DMS153 treated with DMSO at 0.1 percent for 48 hours (cell line): ENCODE measurements at regions not wholly inside any gene's neighbourhood (a gene's known extent, or its start where the extent isn't known, plus 50 kb on each side); places are given as distances from the start of the nearest gene placed in this dataset.

ENCODE experiments used
- DNase-seq: peaks from one replicate; lab custom pipeline; 2025; ENCODE audit not compliant: unreplicated experiment; lab: John Stamatoyannopoulos, UW

DNA sequence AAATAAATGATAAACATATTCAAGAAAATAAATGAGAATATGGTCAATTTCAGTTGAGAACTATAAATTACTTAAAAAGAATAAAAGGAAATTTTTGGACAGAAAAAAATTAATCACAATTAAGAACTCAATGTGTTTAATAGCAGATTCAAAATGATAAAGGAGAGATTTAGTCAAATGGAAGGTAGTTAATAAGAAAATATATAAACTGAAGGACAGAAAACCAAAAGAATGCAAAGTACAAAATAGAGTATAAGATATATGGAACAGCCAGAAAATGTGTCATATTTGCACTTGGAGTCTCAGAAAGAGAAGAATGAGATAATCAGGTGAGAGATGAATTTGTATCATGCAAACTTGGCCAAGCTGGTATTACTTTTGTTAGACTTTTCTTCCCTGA is 201.8 kb upstream of the ARID1B start:
- DNase-seq: no peak

- no peak for DNase-seq
Observed at GRCh38 chr6:156564807-156565149, 212.4 kb upstream of the ARID1B start.

- DNase-seq: no peak
Observed at GRCh38 chr6:156564127-156564806, 212.9 kb upstream of the ARID1B start.

DNA sequence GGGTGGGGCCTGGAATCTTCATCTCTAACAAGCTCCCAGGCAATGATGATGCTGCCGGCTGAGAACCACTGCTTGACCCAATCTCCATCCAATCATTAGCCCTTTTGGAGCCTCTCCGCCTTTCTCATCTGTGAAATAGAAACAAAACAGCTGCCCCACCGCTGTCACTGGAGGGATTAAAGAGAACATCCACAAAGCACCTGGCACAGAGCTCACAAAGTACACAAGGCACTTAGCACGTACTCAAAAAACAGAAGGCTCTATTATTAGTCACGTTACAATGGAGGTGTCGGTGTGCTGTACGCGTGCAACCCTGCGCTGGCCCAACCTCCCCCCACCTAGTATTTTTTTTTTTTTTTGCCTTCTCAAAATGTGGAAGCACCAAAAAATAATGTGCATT is 213.5 kb upstream of the ARID1B start:
- peak; percentile 26 for DNase-seq

DNA sequence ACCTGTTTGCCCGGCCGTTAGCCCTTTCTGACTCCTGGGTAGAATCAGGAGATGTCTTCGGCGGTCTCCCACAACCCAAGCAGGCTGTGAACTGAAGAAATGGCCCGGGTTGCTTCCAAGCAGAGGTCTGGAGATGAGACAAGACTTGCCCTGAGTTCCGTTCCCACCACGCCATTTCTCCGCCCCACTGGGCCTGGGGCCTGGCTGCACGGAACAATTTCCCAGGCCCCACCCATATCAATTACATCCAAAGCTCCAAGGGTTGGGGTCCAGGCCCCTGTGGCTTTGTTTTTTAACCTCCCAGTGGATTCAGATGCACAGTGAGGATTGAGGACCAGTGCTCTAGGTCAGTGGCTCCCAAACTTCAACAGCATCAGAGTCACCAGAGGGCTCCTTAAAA is 214.5 kb upstream of the ARID1B start:
- DNase-seq: no peak

DNA sequence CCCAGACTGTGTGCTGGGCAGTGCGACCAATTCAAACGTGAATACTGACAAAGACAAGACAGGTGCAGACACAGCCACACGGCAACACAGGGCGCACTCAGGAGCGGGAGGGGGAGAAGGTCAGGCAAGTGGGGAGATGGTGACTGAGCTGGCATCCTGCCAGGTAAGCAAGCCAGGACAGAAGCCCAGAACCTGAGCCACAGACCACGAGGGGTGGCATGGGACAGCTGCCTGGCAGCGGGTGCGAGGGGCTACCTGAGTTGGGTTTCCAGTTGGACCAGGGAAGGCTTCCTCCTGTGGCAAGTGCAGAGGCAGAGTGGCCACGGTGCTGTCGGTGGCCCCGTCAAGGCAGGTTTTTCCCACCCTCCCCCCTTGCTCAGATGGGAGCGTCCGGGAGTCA is 215.2 kb upstream of the ARID1B start:
- DNase-seq: no peak

- DNase-seq: no peak
Observed at GRCh38 chr6:156560476-156560875, 216.7 kb upstream of the ARID1B start.

- DNase-seq: no peak
Observed at GRCh38 chr6:156559162-156559690, 218.0 kb upstream of the ARID1B start.

- DNase-seq: no peak
Observed at GRCh38 chr6:156557911-156558259, 219.3 kb upstream of the ARID1B start.

- DNase-seq: peak; percentile 96
Observed at GRCh38 chr6:156557251-156557910, 219.8 kb upstream of the ARID1B start.

DNA sequence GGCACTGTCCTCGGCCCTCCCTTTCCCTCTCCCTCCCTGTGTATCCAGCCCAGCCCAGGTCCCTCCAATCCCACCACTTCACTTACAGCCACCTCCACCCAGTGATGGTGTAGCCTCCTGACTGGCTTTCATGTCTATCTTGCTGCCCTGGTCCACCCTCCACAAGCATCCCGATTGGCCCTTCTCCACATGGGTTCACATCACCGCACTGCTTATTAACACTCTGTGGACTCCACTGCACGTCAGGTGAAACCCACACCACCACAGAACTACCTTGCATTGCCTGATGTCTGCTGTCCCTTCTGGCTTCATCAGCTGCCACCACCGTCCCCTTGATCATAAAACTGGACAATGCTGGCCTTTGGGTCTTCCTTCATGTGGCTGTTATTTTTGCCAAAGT is 220.4 kb upstream of the ARID1B start:
- no peak for DNase-seq

- no peak for DNase-seq
Observed at GRCh38 chr6:156555116-156555515, 222.1 kb upstream of the ARID1B start.

DNA sequence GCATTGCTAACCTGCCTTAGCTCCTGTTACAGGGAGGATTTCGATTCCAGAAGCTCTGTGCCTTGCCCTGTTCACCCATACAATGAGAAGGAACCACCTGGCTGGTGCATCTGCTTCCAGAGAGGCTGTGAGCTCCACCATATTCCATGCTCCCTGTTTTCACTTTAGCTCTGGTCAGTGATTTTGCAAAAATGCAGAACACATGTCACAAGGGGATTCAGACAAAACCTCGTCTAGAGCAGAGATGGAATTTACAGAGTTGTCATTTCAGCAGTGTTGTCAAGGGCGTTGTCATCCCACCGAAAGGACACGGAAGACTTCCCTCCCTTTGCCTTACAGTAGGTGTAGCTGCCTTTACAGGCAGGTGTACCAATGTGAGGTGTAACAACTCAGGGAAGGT is 223.0 kb upstream of the ARID1B start:
- DNase-seq: no peak

DNA sequence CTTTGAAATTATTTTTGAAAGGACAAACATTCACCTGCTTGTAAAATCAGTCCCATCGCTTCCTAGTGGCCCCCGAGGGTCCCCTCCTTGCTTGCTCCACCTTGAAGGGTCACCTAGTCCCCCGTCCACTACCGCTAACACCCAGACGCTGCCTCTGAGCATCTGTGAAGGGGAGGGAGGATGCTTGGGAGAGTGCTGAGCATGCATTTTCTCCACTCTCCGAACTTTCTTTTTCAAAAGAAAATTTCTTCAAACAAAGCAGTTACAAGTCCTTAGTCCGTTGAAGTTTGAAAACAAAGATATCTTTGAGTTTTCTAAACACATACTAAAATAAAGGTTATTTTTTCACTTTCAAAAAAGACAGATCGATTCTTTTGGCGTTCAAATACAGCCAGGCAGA is 224.3 kb upstream of the ARID1B start:
- DNase-seq: no peak

DNA sequence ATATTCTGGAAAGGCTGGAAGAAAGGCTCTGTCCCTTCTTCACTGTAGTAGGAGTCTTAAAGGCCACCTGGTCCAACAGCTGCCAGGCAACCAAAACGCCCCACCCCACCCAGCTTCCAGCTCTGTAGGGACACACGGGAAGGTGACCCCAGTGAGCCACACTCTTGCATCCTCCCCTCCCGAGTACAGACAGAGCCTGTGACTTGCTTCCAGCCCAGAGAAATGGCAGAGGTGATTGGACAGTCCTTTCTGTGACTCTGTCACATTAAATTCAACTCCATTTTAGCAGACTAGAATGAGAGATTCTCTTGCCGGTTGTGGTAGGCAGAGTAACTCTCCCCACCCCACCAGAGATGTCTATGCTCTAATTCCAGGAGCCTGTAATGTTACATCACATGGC is 226.2 kb upstream of the ARID1B start:
- DNase-seq: no peak

GRCh38 chr6:156545931-156546330 is 231.2 kb upstream of the ARID1B start:
- no peak for DNase-seq

- DNase-seq: no peak
Observed at GRCh38 chr6:156545021-156545420, 232.2 kb upstream of the ARID1B start.

DNA sequence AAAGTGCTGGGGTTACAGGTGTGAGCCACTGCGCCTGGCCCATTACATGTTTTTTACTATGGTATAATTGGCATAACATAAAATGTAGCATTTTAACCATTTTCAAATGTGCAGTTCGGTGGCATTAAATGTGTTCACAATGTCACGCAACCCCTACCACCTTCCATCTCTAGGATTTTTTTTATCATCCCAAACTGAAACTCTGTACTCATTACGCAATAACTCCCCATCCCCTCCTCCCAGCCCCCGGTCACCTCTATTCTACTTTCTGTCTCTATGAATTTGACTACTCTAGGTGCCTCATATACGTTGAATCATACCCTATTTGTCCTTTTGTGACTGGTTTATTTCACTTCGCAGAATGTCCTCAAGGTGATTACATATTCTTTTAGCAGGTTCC is 233.1 kb upstream of the ARID1B start:
- DNase-seq: no peak

DNA sequence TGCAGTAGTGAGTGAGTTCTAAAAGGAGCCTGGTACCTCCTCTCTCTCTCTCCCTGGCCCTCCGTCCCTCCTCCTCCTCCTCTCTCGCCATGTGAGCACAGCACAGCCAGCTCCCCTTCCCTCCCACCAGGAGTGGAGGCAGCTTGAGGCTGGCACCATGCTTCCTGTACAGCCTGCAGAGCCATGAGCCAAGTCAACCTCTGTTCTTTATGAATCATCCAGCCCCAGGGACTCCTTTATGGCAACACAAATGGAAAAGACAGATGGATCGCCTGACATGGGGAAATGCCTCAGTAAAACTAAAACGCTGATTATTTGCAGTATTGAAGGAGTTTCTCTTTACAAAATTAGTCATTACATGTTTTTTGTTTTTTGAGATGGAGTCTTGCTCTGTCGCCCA is 233.7 kb upstream of the ARID1B start:
- DNase-seq: no peak

DNA sequence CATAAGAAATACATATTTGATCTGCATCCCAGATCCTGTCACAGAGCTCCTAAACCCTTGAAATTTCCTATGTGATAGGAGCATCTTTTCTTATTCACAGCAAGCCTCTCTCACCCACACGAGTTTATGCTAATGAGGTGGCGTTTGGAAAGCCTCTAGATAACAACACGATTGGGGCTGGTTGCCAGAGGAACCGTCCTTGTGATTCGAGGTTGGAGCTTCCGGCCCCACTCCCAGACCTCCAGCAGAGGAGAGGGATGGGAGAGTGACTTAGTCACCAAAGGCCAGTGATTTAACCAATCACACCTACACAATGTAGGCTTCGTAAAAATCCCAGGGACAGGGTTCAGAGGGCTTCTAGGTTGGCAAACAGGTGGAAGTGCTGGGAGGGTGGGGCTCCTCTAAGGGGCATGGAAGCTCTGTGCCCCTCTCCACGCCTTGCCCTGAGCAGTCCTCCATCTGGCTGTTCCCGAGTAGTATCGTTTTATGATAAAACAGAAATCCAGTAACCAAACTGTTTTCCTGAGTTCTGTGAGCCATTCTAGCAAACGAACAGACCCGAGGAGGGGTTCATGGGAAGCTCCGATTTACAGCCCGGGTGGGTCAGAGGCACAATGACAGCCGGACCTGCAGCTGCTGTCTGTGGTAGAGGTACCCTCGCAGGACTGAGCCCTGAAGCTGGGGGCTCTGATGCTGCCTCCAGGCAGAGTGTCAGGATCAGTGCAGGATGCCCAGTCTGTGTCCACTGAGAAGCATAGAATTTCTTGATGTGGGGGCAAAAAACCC is 238.1 kb upstream of the ARID1B start:
- DNase-seq: no peak

DNA sequence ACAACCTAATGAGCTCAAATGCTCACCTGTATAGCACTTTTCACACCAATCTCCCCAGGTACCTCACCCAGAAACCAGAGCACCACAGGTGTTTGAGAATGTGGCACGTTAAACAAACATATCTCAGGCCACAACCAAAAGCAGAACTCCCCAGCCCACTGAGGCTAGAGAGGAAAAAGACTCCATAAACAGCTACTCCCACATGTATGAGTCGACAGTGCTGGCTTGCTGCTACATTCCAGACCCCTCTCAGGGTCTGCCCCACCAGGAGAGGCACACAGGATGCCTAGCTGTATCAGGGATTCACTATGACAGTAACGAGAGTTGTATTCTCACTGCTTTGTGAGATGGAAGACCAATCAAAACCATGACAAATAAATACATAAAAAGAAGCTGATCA is 242.6 kb upstream of the ARID1B start:
- DNase-seq: no peak

GRCh38 chr6:156533872-156534524 is 243.2 kb upstream of the ARID1B start:
- DNase-seq: no peak
